Fibroblast of villous mesenchyme (primary cell): ENCODE measurements at regions not wholly inside any gene's neighbourhood (a gene's known extent, or its start where the extent isn't known, plus 50 kb on each side); places are given as distances from the start of the nearest gene placed in this dataset.
"Not testable (repeated sequence)": the region's sequence is repeated elsewhere in the genome, so short reads cannot be mapped to it uniquely, and the experiment has no call there.

Experiments
- DNase-seq: peaks from one replicate; pipeline ENCODE4 v3.0.0-alpha.2; 2010; ENCODE audit warnings: low read depth
- H3K4me3 ChIP-seq: 2 replicates; pipeline ENCODE4 v1.5.1; 2011; ENCODE audit warnings: low read depth, mild to moderate bottlenecking, low read length
- CTCF ChIP-seq: IDR thresholded peaks from 2 replicates; pipeline ENCODE4 v1.5.1; 2012; ENCODE audit warnings: low read depth, mild to moderate bottlenecking, low read length; ENCODE audit not compliant: insufficient read depth

- not testable (repeated sequence) for DNase-seq, H3K4me3 ChIP-seq
Measured at GRCh38 chr11:67880594-67881196, 123.2 kb downstream of the UNC93B1 start.

GRCh38 chr11:67878666-67879065 lies 125.2 kb downstream of the UNC93B1 start:
- not testable (repeated sequence) for H3K4me3 ChIP-seq, DNase-seq

GRCh38 chr11:67877316-67877715 lies 126.6 kb downstream of the UNC93B1 start:
- not testable (repeated sequence) for DNase-seq, H3K4me3 ChIP-seq

- not testable (repeated sequence) for DNase-seq, H3K4me3 ChIP-seq
Measured at GRCh38 chr11:67873223-67873622, 130.7 kb downstream of the UNC93B1 start.

- not testable (repeated sequence) for DNase-seq, H3K4me3 ChIP-seq
Measured at GRCh38 chr11:67871168-67871567, 132.7 kb downstream of the UNC93B1 start.

- H3K4me3 ChIP-seq, DNase-seq: not testable (repeated sequence)
Measured at GRCh38 chr11:67862896-67863295, 141.0 kb downstream of the UNC93B1 start.

- H3K4me3 ChIP-seq = not testable (repeated sequence)
- DNase-seq = peak; percentile 13
Measured at GRCh38 chr11:67859513-67860161, 144.3 kb downstream of the UNC93B1 start.

- H3K4me3 ChIP-seq, DNase-seq: not testable (repeated sequence)
Measured at GRCh38 chr11:67850747-67851146, 153.2 kb downstream of the UNC93B1 start.

- DNase-seq, H3K4me3 ChIP-seq: not testable (repeated sequence)
Measured at GRCh38 chr11:67849766-67850165, 154.1 kb downstream of the UNC93B1 start.

- DNase-seq, H3K4me3 ChIP-seq: not testable (repeated sequence)
- peak; percentile 32 for TF ChIP-seq CTCF
Measured at GRCh38 chr11:67847896-67848875, 155.7 kb downstream of the UNC93B1 start.

GRCh38 chr11:67846303-67846702 lies 157.6 kb downstream of the UNC93B1 start:
- DNase-seq, H3K4me3 ChIP-seq: not testable (repeated sequence)

GRCh38 chr11:67845296-67845695 lies 158.6 kb downstream of the UNC93B1 start:
- H3K4me3 ChIP-seq, DNase-seq: not testable (repeated sequence)

GRCh38 chr11:67840599-67840998 lies 163.3 kb downstream of the UNC93B1 start:
- not testable (repeated sequence) for H3K4me3 ChIP-seq

GRCh38 chr11:67830152-67830551 lies 155.7 kb upstream of the ALDH3B2 start:
- not testable (repeated sequence) for DNase-seq, H3K4me3 ChIP-seq

More at GRCh38 chr11:67840599-67840998, 163.3 kb downstream of the UNC93B1 start:
- DNase-seq = not testable (repeated sequence)

GRCh38 chr11:67826951-67827296 lies 152.5 kb upstream of the ALDH3B2 start:
- not testable (repeated sequence) for DNase-seq, H3K4me3 ChIP-seq

- peak; percentile 34 for DNase-seq
- H3K4me3 ChIP-seq = not testable (repeated sequence)
Measured at GRCh38 chr11:67826028-67826950, 151.9 kb upstream of the ALDH3B2 start.

- H3K4me3 ChIP-seq, DNase-seq: not testable (repeated sequence)
Measured at GRCh38 chr11:67824861-67825260, 150.4 kb upstream of the ALDH3B2 start.
